Activated CD4-positive, alpha-beta T cell treated with anti-CD3 and anti-CD28 coated beads, Interleukin-2, Interleukin-6, amounts not matched to agents 100 ng/mL and 50 ng/mL, durations not matched to agents 16 hours and 8 hours (primary cell): ENCODE measurements at regions not wholly inside any gene's neighbourhood (a gene's known extent, or its start where the extent isn't known, plus 50 kb on each side); places are given as distances from the start of the nearest gene placed in this dataset.
"Not testable (repeated sequence)": the region's sequence is repeated elsewhere in the genome, so short reads cannot be mapped to it uniquely, and the experiment has no call there.

Experiments used
- DNase-seq: peaks from one replicate; pipeline ENCODE4 v3.0.0-alpha.2; 2020

GRCh38 chr5:92852219-92852618, 728.8 kb downstream of the NR2F1-AS1 start:
- DNase-seq, result no peak

GRCh38 chr5:92850886-92851285, 730.1 kb downstream of the NR2F1-AS1 start:
- no peak for DNase-seq

- DNase-seq, result no peak
These were observed 731.3 kb downstream of the NR2F1-AS1 start for GRCh38 chr5:92849756-92850155.

- DNase-seq, result no peak
These were observed 739.3 kb downstream of the NR2F1-AS1 start for GRCh38 chr5:92841604-92842155.

GRCh38 chr5:92838253-92838652, 742.8 kb downstream of the NR2F1-AS1 start:
- DNase-seq, result no peak

- no peak for DNase-seq
These were observed 743.9 kb downstream of the NR2F1-AS1 start for GRCh38 chr5:92836855-92837755.

- no peak for DNase-seq
These were observed 745.3 kb downstream of the NR2F1-AS1 start for GRCh38 chr5:92835712-92836111.

GRCh38 chr5:92823551-92823950, 757.5 kb downstream of the NR2F1-AS1 start:
- DNase-seq, result not testable (repeated sequence)

GRCh38 chr5:92822183-92822582, 758.8 kb downstream of the NR2F1-AS1 start:
- no peak for DNase-seq

- DNase-seq, result no peak
These were observed 771.1 kb downstream of the NR2F1-AS1 start for GRCh38 chr5:92809855-92810465.

- no peak for DNase-seq
These were observed 772.5 kb downstream of the NR2F1-AS1 start for GRCh38 chr5:92808474-92808873.

GRCh38 chr5:92807085-92807484, 773.9 kb downstream of the NR2F1-AS1 start:
- DNase-seq, result no peak

- DNase-seq, result no peak
These were observed 775.6 kb downstream of the NR2F1-AS1 start for GRCh38 chr5:92805446-92805845.

GRCh38 chr5:92801911-92802310, 779.1 kb downstream of the NR2F1-AS1 start:
- no peak for DNase-seq

- DNase-seq, result no peak
These were observed 780.7 kb downstream of the NR2F1-AS1 start for GRCh38 chr5:92800365-92800764.

- no peak for DNase-seq
These were observed 785.4 kb downstream of the NR2F1-AS1 start for GRCh38 chr5:92795633-92796032.

- no peak for DNase-seq
These were observed 801.0 kb downstream of the NR2F1-AS1 start for GRCh38 chr5:92780057-92780456.

GRCh38 chr5:92779536-92779935, 801.5 kb downstream of the NR2F1-AS1 start:
- DNase-seq, result no peak

GRCh38 chr5:92778261-92778660, 802.8 kb downstream of the NR2F1-AS1 start:
- DNase-seq, result no peak

- no peak for DNase-seq
These were observed 803.6 kb downstream of the NR2F1-AS1 start for GRCh38 chr5:92777421-92777820.

- no peak for DNase-seq
These were observed 805.1 kb downstream of the NR2F1-AS1 start for GRCh38 chr5:92775711-92776615.

GRCh38 chr5:92769978-92770377, 811.0 kb downstream of the NR2F1-AS1 start:
- no peak for DNase-seq

- DNase-seq, result no peak
These were observed 819.4 kb downstream of the NR2F1-AS1 start for GRCh38 chr5:92761585-92761984.
